Ovary (tissue), 3 donors: ENCODE measurements at regions not wholly inside any gene's neighbourhood (a gene's known extent, or its start where the extent isn't known, plus 50 kb on each side); places are given as distances from the start of the nearest gene placed in this dataset.

Experiments used
- EP300 ChIP-seq: sonication (generic); formaldehyde crosslinking; IDR thresholded peaks from one replicate; pipeline ENCODE4 v1.6.1; 2017; ENCODE audit warnings: antibody characterized with exemption
- TF ChIP-seq, protein P1 (sequence below), 3 donors: fragments of 450-650 bp in 2 of 3; fragments of 200-600 bp in 1 of 3; IDR thresholded peaks; one replicate each; pipeline versions ENCODE4 v1.5.1 to v1.8.0; 2016 to 2022; ENCODE audit warnings: antibody characterized with exemption in 3 of 3, mild to moderate bottlenecking in 1 of 3
- donor health status: DM: no; HTN: no; CAD: no.

DNA sequence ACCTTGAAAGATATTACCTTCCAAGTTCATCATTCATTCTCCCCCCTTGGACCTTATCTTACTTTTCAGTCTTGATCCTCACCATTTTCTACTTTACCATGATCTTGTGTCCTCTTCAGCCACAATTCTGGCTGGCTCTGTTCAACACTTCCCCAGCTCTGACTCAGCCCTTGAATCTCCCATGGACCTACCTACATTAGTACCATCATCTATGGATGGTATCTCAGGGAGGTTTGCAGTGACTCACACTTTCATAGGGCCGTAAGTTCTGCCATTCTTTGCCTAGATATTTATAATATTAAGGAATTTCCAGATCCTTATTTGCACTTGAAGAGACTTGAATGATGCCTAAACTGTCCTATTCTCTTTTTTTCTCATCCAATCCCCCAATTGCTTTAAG is 213.7 kb upstream of the RORA start:
- TF ChIP-seq, protein P1, sequence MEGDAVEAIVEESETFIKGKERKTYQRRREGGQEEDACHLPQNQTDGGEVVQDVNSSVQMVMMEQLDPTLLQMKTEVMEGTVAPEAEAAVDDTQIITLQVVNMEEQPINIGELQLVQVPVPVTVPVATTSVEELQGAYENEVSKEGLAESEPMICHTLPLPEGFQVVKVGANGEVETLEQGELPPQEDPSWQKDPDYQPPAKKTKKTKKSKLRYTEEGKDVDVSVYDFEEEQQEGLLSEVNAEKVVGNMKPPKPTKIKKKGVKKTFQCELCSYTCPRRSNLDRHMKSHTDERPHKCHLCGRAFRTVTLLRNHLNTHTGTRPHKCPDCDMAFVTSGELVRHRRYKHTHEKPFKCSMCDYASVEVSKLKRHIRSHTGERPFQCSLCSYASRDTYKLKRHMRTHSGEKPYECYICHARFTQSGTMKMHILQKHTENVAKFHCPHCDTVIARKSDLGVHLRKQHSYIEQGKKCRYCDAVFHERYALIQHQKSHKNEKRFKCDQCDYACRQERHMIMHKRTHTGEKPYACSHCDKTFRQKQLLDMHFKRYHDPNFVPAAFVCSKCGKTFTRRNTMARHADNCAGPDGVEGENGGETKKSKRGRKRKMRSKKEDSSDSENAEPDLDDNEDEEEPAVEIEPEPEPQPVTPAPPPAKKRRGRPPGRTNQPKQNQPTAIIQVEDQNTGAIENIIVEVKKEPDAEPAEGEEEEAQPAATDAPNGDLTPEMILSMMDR (IDR thresholded peaks at IDR 0.05) = no peak
- TF ChIP-seq EP300 = no peak
